RWPE1 (cell line): ENCODE measurements at regions not wholly inside any gene's neighbourhood (a gene's known extent, or its start where the extent isn't known, plus 50 kb on each side); places are given as distances from the start of the nearest gene placed in this dataset.
"Not testable (repeated sequence)": the region's sequence is repeated elsewhere in the genome, so short reads cannot be mapped to it uniquely, and the experiment has no call there.

Experiments
- CTCF ChIA-PET: fragments of 350-600 bp; sonication (Branson Sonifier 250); formaldehyde crosslinking; extraction: SDS; loops from one replicate; lab custom pipeline; 2021; lab: Yijun Ruan, JAX
- POLR2A ChIA-PET: fragments of 400-600 bp; formaldehyde crosslinking; extraction: SDS; loops from one replicate; lab custom pipeline; 2020; ENCODE audit warnings: antibody characterized with exemption; ENCODE audit not compliant: low non-redundant PET; lab: Yijun Ruan, JAX
- DNase-seq: peaks from one replicate; pipeline ENCODE4 v3.0.0; 2012; ENCODE audit warnings: low spot score
- H3K27ac ChIP-seq: fragments of 450-650 bp; 2 replicates; pipeline ENCODE4 v1.5.1; 2017
- TF ChIP-seq, protein P1 (sequence below): fragments of 450-650 bp; conservative IDR thresholded peaks from 2 replicates; pipeline ENCODE4 v1.5.1; 2017; ENCODE audit warnings: low read depth, mild to moderate bottlenecking

DNA sequence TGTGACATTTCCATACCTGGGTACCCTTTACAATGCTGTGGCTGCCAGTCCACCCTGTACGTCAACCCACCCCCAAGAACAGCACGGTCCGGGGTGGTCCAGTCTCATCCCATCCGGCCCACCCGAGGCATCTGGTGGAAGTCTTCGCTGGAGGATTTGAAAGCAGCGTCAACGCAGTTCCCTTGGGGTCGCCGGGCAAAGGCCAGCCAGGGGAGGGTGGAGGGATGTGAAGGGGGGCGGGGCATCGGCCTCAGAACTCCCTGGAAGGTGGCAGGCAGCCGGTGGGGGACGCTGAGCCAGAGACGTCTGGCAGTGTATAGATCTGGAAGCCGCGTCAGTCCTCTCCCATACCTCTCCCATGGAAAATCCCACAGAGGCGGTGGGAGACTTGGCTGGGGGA is 1944.0 kb upstream of the DEFB115 start:
- H3K27ac ChIP-seq = no peak overlapping the region
- TF ChIP-seq, protein P1, sequence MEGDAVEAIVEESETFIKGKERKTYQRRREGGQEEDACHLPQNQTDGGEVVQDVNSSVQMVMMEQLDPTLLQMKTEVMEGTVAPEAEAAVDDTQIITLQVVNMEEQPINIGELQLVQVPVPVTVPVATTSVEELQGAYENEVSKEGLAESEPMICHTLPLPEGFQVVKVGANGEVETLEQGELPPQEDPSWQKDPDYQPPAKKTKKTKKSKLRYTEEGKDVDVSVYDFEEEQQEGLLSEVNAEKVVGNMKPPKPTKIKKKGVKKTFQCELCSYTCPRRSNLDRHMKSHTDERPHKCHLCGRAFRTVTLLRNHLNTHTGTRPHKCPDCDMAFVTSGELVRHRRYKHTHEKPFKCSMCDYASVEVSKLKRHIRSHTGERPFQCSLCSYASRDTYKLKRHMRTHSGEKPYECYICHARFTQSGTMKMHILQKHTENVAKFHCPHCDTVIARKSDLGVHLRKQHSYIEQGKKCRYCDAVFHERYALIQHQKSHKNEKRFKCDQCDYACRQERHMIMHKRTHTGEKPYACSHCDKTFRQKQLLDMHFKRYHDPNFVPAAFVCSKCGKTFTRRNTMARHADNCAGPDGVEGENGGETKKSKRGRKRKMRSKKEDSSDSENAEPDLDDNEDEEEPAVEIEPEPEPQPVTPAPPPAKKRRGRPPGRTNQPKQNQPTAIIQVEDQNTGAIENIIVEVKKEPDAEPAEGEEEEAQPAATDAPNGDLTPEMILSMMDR = no peak
- CTCF ChIA-PET = interaction anchor here (0.6 kb wide), 1 partner anchor 519 kb away, joined by 4 read pairs; no protein-coding TSS in a partner anchor
- POLR2A ChIA-PET = no interaction called here
- DNase-seq = no peak

DNA sequence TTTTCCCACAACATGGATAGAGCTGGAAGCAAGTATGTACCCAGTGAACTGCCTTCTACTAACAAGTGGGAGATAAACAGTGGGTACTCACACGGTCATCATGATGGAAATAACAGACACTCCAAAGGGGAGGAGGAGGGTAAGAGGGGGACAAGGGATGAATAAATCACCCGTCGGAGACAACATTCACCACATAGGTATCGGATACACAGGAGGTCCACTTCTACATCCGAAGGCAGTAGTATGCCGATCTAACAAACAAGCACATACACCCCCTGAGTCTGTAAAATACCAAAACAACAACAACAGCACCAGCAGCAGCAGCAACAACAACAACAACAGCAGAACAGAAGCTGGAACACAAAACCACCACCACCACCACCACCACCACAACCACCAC is 1943.2 kb upstream of the DEFB115 start:
- no peak for DNase-seq
- no peak overlapping the region for H3K27ac ChIP-seq
- POLR2A ChIA-PET = no interaction called here
- TF ChIP-seq, protein P1 = no peak
- CTCF ChIA-PET = interaction anchor here (0.6 kb wide), 1 partner anchor 520 kb away, joined by 4 read pairs; no protein-coding TSS in a partner anchor

DNA sequence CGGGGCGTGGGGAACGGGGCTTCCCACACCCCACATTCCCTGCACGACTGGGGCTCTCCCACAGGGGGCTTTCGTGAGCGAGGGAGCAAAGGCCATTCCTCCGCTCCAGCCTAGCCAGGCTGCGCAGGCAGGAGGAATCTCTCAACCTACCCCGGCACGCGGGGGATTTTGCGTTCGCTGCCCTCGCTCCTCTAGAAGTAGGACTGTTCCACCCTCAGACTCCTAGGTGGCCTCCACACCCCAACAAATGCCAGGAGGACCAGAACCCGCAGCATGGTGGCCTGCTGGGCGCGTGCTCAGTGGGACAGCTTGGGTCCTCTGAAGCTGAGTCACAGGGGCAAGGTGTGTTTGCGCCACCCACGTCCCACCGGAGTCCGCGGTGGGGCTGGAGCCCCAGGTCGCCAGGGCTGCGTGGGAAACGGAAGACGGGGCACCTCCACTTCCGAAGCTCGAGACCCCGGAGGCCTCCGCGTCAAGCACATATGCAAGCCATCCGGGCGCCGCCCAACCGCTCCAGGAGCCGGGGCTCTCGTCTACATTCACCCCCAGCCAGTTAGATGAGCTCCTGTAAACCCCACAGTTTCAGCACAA is 1938.5 kb upstream of the DEFB115 start:
- POLR2A ChIA-PET = no interaction called here
- CTCF ChIA-PET = interaction anchor here (0.6 kb wide), 1 partner anchor 24 kb away, joined by 4 read pairs; no protein-coding TSS in a partner anchor
- H3K27ac ChIP-seq = no peak overlapping the region
- TF ChIP-seq, protein P1 = no peak
- no peak for DNase-seq

DNA sequence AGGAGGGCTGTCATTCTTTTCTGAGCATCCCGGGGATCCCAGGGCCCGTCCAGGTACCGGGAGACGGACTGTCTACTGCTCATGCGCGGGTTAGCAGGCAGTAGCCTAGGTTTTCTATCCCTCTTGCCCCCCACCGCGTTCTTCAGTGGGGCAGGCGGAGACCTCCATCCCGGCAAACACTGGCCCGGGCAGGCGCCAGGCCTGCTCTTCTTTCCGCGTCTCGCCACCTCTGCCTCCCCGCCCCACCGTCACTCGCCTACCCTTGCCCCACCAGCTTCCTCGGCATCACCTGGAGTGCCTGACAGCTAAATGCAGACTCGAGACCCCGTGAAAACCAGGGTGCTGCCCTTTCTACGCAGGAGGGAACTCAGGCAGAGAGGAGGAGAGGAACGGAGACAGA is 1937.7 kb upstream of the DEFB115 start:
- no peak for DNase-seq
- no peak overlapping the region for H3K27ac ChIP-seq
- TF ChIP-seq, protein P1 = no peak
- CTCF ChIA-PET = no interaction called here
- POLR2A ChIA-PET = no interaction called here

DNA sequence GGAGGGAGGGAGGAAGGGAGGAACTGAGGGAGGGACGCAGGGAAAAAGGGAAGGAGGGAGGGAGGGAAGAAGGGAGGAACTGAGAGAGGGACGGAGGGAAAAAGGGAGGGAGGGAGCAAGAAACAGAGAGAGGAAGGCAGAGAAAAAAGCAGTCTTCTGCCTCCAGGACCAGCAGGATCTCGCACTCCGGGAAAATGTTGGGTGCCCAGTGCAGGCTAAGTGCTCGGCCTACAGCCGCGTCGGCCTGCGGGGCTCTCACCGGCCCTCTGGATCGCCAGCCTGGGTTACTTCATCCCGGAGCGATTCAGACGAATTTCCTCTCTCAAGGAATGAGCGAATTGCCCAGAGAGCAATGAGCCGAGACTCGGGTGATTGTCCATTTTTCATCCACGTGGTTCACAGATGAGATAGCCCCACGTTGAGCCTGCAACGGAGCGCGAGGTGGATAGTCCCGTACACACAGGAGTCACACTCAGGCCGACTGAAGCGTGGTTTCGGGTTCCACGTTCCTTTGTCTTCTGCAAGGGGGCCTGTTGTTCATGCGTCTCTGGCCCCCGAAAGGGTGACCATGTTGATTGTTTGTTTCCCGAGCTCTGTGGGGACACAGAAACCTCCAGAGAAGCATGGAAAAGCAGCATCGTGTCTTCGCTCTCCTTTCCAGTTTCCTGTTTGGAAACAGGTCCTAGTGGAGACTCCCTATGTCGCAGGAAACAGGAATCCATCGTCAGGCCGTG is 1937.1 kb upstream of the DEFB115 start:
- DNase-seq, H3K27ac ChIP-seq, CTCF ChIA-PET, POLR2A ChIA-PET: not testable (repeated sequence)

DNA sequence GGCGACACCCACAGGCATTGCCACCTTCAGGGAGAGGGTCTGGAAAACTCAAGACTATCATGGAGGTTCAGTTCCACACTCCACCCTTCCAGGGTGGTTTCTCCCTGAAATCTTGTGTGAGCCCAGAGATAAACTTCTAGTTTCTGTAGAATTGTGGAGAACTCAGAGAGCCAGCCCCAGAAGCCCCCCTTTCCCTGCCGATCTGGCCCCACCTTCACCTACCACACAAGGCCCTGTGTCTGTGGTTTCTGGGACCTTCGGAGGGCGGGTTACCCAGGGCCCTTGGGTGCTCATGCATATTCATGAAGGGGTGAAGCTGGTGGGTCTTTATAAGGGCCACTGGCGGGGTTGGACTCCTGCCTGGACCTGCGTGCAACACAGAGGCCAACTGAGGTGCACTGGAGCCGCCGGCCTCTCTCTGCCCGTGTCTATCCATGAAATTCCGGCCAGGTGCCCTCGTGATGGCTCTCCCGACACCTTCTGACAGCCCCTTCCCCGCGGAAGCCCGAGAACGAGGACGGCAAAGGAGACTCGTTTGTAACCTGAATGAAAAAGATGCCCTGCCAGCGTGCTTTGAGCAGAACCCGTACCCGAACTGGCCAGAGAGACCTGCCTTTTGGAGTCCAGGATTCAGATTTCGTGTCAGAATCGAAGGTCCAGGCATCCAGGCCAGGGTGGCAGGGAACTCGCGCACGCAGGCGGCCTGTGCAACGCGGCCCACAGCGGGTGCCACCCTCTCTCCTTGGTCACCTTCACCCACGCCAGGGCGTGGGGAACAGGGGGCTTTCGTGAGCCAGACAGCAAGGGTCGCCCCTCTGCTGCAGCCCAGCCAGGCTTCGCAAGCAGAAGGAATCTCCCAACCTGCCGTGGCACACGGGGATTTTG is 1933.6 kb upstream of the DEFB115 start:
- POLR2A ChIA-PET, H3K27ac ChIP-seq, CTCF ChIA-PET, DNase-seq: not testable (repeated sequence)

DNA sequence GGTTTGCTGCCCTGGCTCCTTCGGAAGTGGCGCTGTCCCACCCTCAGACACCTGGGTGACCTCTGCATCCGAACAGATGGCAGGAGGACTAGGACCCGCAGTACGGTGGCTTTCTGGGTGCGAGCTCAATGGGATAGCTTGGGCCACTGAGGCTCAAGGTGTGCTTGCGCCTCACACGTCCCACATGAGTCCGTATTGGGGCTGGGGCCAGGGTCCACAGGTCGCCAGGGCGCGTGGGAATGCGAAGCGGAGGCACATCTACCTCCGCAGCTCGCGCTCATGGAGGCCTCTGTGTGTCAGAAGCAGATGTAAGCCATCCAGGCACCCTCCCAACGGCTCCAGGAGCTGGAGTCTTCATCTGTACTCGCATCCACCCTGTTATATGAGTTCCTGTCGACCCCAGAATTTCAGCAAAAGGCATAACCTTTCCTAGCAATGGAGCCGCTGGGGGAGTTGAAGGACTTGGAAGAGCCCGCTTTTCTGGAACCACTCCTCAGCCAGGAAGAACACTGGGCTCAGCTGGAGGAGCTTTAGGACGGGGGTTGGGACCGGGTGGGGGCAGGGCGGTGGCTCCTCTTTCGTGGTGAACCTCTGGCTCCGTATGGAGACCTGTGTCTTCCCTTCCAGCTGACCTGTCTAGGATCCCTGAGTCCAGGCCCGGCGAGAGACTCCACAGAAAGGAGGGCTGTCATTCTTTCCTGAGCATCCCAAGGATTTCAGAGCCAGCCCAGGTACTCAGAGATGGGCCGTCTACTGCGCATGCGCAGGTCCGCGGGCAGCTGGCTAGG is 1932.8 kb upstream of the DEFB115 start:
- POLR2A ChIA-PET, H3K27ac ChIP-seq, CTCF ChIA-PET, DNase-seq: not testable (repeated sequence)
